PC-3 (cell line): ENCODE measurements at regions not wholly inside any gene's neighbourhood (a gene's known extent, or its start where the extent isn't known, plus 50 kb on each side); places are given as distances from the start of the nearest gene placed in this dataset.
A peak's percentile ranks its signal among the peaks of the same experiment; 100 is the strongest.

ENCODE experiments used
- ATAC-seq: fragments of 200-7000 bp; cut with Tn5 transposase; 2 replicates; pipeline ENCODE4 v1.9.1; 2020; ENCODE audit warnings: mild to moderate bottlenecking, moderate library complexity
- BruUV-seq: library from RNA; stranded (reverse); fragments of 400-500 nt; replicated peaks from 2 replicates; lab custom pipeline; 2021; lab: Mats Ljungman, UMichigan
- CTCF ChIA-PET: fragments of 300-600 bp; sonication (Branson Sonifier 250); formaldehyde crosslinking; loops from one replicate; lab custom pipeline; 2022; ENCODE audit warnings: antibody characterized with exemption; lab: Charles Lee
- POLR2A ChIA-PET: fragments of 300-600 bp; sonication (Branson Sonifier 250); formaldehyde crosslinking; loops from one replicate; lab custom pipeline; 2022; ENCODE audit warnings: antibody characterized with exemption; ENCODE audit not compliant: unreplicated experiment; lab: Charles Lee
- DNase-seq: peaks from one replicate; pipeline ENCODE4 v3.0.0-alpha.2; 2015
- H2AFZ ChIP-seq: fragments of 300-600 bp; sonication (generic); 2 replicates; pipeline ENCODE4 v1.6.0; 2016; ENCODE audit warnings: antibody characterized with exemption, low read length
- H3F3A ChIP-seq: fragments of 300-600 bp; sonication (generic); one replicate; pipeline ENCODE4 v1.6.0; 2017; ENCODE audit warnings: antibody characterized with exemption, low read length, control low read depth, mild to moderate bottlenecking; ENCODE audit not compliant: unreplicated experiment
- H3K27ac ChIP-seq: fragments of 300-600 bp; sonication (generic); 2 replicates; pipeline ENCODE4 v1.5.1; 2016; ENCODE audit warnings: mild to moderate bottlenecking, low read length
- H3K27me3 ChIP-seq: fragments of 300-600 bp; sonication (generic); 2 replicates; pipeline ENCODE4 v1.6.1; 2016; ENCODE audit warnings: low read length, mixed read lengths
- H3K36me3 ChIP-seq: fragments of 300-600 bp; sonication (generic); 2 replicates; pipeline ENCODE4 v1.6.1; 2016; ENCODE audit warnings: low read depth, mixed run types, low read length, mixed read lengths
- H3K4me1 ChIP-seq: fragments of 300-600 bp; sonication (generic); 2 replicates; pipeline ENCODE4 v1.5.1; 2016; ENCODE audit warnings: low read length; ENCODE audit not compliant: insufficient read depth
- H3K4me2 ChIP-seq: fragments of 300-600 bp; sonication (generic); 2 replicates; pipeline ENCODE4 v1.6.0; 2016; ENCODE audit warnings: low read length
- H3K4me3 ChIP-seq: fragments of 300-600 bp; sonication (generic); 2 replicates; pipeline ENCODE4 v1.5.1; 2016; ENCODE audit warnings: mild to moderate bottlenecking, low read length, mixed read lengths
- H3K79me2 ChIP-seq: fragments of 300-600 bp; sonication (generic); 2 replicates; pipeline ENCODE4 v1.6.1; 2017; ENCODE audit warnings: low read length, mixed read lengths
- H3K9ac ChIP-seq: fragments of 300-600 bp; sonication (generic); 2 replicates; pipeline ENCODE4 v1.6.0; 2016; ENCODE audit warnings: mild to moderate bottlenecking, low read length
- H3K9me2 ChIP-seq: fragments of 300-600 bp; sonication (generic); replicated peaks from 2 replicates; pipeline ENCODE4 v1.6.1; 2016; ENCODE audit warnings: mixed run types, low read length, mixed read lengths
- H3K9me3 ChIP-seq: fragments of 300-600 bp; sonication (generic); 2 replicates; pipeline ENCODE4 v1.6.1; 2016; ENCODE audit warnings: low read length, mixed read lengths
- H4K20me1 ChIP-seq: fragments of 300-600 bp; sonication (generic); 2 replicates; pipeline ENCODE4 v1.6.1; 2016; ENCODE audit warnings: low read length, mixed read lengths
- EZH2 ChIP-seq: fragments of 300-600 bp; sonication (generic); IDR thresholded peaks from one replicate; pipeline ENCODE4 v1.6.1; 2017; ENCODE audit warnings: antibody characterized with exemption, mild to moderate bottlenecking, low read length; ENCODE audit not compliant: unreplicated experiment
- EZH2phosphoT487 ChIP-seq: fragments of 300-600 bp; sonication (generic); IDR thresholded peaks from 2 replicates; pipeline ENCODE4 v1.6.1; 2018; ENCODE audit warnings: mild to moderate bottlenecking, antibody characterized with exemption, low read length, borderline replicate concordance
- intact Hi-C: fragments of 100-400 bp; cut with micrococcal nuclease; formaldehyde crosslinking; loops from 2 replicates; pipeline ENCODE4 v1.9.0; 2023
- TF ChIP-seq, protein P1 (sequence below): fragments of 300-600 bp; sonication (generic); conservative IDR thresholded peaks from 2 replicates; pipeline ENCODE4 v1.5.1; 2017; ENCODE audit warnings: antibody characterized with exemption, low read depth, mild to moderate bottlenecking, low read length

DNA sequence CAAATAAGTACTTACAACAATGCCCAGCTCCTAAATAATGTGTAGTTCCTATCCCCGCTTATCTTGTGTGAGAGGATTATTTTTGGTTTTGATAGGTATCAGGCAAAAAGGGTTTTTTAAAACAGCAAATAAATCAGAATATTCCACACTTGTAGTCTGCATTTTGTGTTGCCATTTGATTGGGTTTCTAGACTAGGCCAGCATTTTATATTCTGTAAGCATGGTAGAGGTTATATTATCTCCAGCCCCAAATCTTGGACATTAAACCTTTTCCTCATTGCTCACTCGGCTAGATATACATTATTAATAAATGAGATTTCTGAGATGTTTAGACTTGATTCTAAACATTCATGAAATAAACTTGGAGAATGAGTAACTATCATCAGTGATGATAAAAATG, 165.7 kb upstream of the C1orf21 start:
- CTCF ChIA-PET = no interaction called here
- TF ChIP-seq EZH2 (no peak), EZH2phosphoT487 (no peak)
- TF ChIP-seq, protein P1, sequence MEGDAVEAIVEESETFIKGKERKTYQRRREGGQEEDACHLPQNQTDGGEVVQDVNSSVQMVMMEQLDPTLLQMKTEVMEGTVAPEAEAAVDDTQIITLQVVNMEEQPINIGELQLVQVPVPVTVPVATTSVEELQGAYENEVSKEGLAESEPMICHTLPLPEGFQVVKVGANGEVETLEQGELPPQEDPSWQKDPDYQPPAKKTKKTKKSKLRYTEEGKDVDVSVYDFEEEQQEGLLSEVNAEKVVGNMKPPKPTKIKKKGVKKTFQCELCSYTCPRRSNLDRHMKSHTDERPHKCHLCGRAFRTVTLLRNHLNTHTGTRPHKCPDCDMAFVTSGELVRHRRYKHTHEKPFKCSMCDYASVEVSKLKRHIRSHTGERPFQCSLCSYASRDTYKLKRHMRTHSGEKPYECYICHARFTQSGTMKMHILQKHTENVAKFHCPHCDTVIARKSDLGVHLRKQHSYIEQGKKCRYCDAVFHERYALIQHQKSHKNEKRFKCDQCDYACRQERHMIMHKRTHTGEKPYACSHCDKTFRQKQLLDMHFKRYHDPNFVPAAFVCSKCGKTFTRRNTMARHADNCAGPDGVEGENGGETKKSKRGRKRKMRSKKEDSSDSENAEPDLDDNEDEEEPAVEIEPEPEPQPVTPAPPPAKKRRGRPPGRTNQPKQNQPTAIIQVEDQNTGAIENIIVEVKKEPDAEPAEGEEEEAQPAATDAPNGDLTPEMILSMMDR = no peak
- Histone ChIP-seq H3F3A (no peaks in the 10 kb centered on the region), H3K36me3 (no peaks in the 10 kb centered on the region), H3K4me3 (no peak overlapping the region), H3K9me2 (no peaks in the 10 kb centered on the region), H3K9me3 (no peaks in the 10 kb centered on the region), H3K4me2 (no peak overlapping the region), H3K27me3 (no peaks in the 10 kb centered on the region), H3K27ac (no peak overlapping the region), H2AFZ (no peak overlapping the region), H3K79me2 (no peaks in the 10 kb centered on the region), H3K4me1 (no peaks in the 10 kb centered on the region), H3K9ac (no peak overlapping the region), H4K20me1 (no peaks in the 10 kb centered on the region)
- BruUV-seq = no TSS peak
- no peak for DNase-seq
- intact Hi-C loops = loop anchor here (5.0 kb wide), 2 partner anchors 264 to 564 kb away; no protein-coding TSS in a partner anchor
- POLR2A ChIA-PET = no interaction called here
- ATAC-seq = no peak

DNA sequence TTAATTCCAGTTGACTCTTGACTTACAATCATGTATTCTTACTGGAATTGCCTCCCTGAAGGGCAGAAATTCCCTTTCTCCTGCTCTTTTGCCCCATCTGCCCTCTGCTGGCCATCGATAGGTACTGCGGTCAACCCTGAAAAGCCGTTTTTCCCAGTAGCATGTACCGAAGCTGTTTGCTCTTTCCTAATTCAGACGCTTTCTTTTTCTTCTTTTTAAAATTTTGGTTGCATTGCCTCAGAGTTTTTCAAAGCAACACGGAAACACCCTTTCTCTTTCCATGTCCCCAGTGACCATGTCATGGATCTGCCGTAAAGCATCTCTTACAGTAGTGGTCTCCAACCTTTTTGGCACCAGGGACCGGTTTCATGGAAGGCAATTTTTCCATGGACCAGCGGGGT, 164.2 kb upstream of the C1orf21 start:
- Histone ChIP-seq H3K79me2 (no peaks in the 10 kb centered on the region), H2AFZ (peak overlapping the region; percentile 93), H3K4me1 (no peaks in the 10 kb centered on the region), H3K9me2 (no peaks in the 10 kb centered on the region), H3K9ac (no peak overlapping the region), H3F3A (no peaks in the 10 kb centered on the region), H3K27me3 (no peaks in the 10 kb centered on the region), H3K36me3 (no peaks in the 10 kb centered on the region), H3K27ac (no peak overlapping the region), H3K9me3 (no peaks in the 10 kb centered on the region), H3K4me3 (peak overlapping the region; percentile 68), H4K20me1 (no peaks in the 10 kb centered on the region), H3K4me2 (peak overlapping the region; percentile 95)
- no TSS peak for BruUV-seq
- ChIA-PET CTCF (interaction anchor here (0.6 to 1.6 kb wide), 2 partner anchors 439 to 441 kb away, joined by 3 to 8 read pairs; no protein-coding TSS in a partner anchor), POLR2A (no interaction called here)
- TF ChIP-seq, protein P1 = peak; percentile 81
- TF ChIP-seq EZH2phosphoT487 (no peak), EZH2 (no peak)
- ATAC-seq (peak; percentile 57), DNase-seq (peak; percentile 64)
- intact Hi-C loops = loop anchor here (1.0 to 5.0 kb wide), 4 partner anchors 147 to 565 kb away; no protein-coding TSS in a partner anchor

DNA sequence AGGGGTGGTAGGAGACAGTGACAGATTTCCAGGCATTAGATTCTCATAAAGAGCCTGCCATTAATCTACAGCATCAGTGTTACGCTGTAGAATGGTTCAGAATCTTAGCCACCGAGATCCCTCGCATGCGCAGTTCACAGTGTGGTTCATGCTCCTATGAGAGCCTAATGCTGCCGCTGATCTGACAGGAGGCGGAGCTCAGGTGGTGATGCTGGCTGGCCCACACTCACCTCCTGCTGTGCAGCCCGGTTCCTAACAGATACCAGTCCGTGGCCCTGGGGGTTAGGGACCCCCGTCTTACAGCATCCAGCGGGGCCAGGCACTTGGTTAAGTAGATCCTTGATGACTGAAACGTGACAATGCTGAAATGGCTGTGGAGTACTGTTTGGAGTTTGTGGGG, 163.6 kb upstream of the C1orf21 start:
- Histone ChIP-seq H3K27ac (no peak overlapping the region), H3K9me3 (no peaks in the 10 kb centered on the region), H3K9me2 (no peaks in the 10 kb centered on the region), H3K4me2 (peak overlapping the region; percentile 95), H3K4me3 (peak overlapping the region; percentile 68), H3K27me3 (no peaks in the 10 kb centered on the region), H3K9ac (no peak overlapping the region), H3K36me3 (no peaks in the 10 kb centered on the region), H4K20me1 (no peaks in the 10 kb centered on the region), H3K79me2 (no peaks in the 10 kb centered on the region), H3F3A (no peaks in the 10 kb centered on the region), H3K4me1 (no peaks in the 10 kb centered on the region), H2AFZ (peak overlapping the region; percentile 93)
- POLR2A ChIA-PET = no interaction called here
- ATAC-seq (peak; percentile 96), DNase-seq (peak; percentile 72)
- no TSS peak for BruUV-seq
- CTCF ChIA-PET = interaction anchor here (0.6 to 1.6 kb wide), 3 partner anchors 133 to 441 kb away, joined by 3 to 8 read pairs (median 3); no protein-coding TSS in a partner anchor
- intact Hi-C loops = loop anchor here (1.0 to 5.0 kb wide), 4 partner anchors 148 to 566 kb away; no protein-coding TSS in a partner anchor
- no peak for TF ChIP-seq EZH2phosphoT487
- TF ChIP-seq, protein P1 = no peak
- no peak for TF ChIP-seq EZH2
